GM19023 (cell line): ENCODE measurements at regions not wholly inside any gene's neighbourhood (a gene's known extent, or its start where the extent isn't known, plus 50 kb on each side); places are given as distances from the start of the nearest gene placed in this dataset.

Experiments used
- ATAC-seq: cut with Tn5 transposase; IDR thresholded peaks from one replicate; pipeline ENCODE4 v1.9.1; 2021; ENCODE audit warnings: mild to moderate bottlenecking, moderate library complexity; ENCODE audit not compliant: unreplicated experiment

DNA sequence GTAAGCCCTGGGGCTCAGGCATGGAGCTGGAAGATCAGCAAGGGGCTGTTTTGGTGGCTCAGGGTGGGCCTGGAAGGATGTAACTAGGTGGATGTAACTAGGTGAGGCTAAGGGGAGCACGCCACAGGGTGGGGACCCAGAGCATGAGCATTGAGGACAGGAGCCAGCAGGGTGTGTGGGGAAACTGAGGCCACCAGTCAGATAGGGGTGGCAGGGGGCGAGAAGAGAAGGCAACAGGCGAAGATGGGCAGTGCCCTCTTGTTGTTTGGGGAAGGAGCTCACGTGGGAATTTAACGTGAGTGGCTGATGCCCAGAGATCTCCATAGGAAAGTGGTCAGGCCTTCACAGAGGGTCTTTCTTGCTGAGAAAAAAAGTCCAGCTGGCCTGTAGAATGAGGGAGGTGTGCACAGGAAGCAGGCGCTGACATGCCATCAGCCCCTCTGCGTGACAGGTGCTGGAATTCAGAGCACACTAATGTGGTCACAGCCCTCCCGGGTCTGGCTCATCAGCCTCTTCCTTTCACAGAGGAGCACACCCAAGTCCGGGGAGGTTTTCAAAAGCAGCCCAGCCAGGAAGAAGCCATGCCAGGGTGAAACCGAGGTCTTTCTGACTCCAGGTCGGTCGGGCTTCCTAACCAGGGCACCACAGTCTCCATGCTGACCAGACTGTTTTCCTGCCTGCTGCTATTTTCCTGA, 54.6 kb upstream of the PAX6 start:
- no peak for ATAC-seq

DNA sequence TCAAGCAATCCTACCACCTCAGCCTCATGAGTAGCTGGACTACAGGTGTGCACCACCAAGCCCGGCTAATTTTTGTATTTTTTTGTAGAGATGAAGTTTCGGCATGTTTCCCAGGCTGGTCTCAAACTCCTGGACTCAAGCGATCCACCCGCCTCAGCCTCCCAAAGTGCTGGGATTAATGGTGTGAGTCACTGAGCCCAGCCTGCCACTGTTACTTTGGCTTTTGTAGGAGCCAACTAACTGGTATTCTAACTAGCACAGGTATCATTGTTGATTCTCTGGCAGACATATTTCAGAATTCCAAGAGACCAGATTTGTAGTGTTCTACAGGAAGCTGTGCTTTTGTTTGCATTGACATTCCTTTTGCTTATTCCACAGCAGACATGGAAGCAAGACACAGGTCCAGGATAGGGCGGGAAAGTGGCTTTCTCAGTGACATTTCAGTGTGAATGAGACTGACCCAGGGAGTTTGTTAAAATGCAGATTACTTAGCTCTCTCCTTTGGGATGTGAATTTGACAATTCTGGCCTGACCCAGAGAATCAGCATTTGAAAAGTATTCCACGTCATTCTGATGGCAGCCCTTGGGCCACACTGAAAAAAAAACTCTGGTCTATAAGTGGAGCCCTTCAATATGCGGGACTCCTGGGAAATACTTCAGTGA, 52.2 kb upstream of the PAX6 start:
- no peak for ATAC-seq

DNA sequence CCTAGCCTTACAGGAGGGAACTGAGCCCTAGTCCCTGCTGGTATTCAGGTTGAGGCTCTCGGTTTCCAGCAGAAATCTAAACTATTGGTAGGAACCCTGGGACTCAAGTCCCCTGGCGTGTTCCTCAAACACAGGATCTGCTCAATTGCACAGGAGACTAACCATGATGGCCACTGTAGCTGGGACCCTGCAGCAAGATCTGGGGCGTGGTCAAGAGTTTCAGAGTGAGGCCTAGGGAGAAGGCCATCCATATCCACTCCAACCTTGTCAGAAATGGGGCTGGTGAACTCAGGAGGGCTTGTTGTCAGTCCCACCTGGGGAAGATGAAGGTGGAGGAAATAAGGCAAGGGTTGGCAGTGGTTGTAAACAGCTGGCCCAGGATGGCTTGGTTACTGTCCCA, 49.9 kb upstream of the PAX6 start:
- ATAC-seq: no peak
